ENCODE measurements at regions not wholly inside any gene's neighbourhood (a gene's known extent, or its start where the extent isn't known, plus 50 kb on each side); places are given as distances from the start of the nearest gene placed in this dataset.

- Histone ChIP-seq H3K9me3 (no peaks in the 10 kb centered on the region), H3K4me1 (no peaks in the 10 kb centered on the region), H3K36me3 (no peaks in the 10 kb centered on the region), H3K27ac (no peak overlapping the region), H3K27me3 (no peaks in the 10 kb centered on the region), H3K4me3 (no peak overlapping the region)
- intact Hi-C loops (cut with DNase I; ENCODE audit: low total_unique reads) (no loop called here), in situ Hi-C loops (cut with MboI; ENCODE audit: low pct_ligation_motif_present in 1 of 4, low pct_unique_long_range_greater_than_20kb in 1 of 4, low sequenced_read_pairs in 3 of 4) (no loop called here)
- DNase-seq, result no peak
- 92 to 93% methylated on average over 9 of the region's 9 CpGs for WGBS, 2 donors (ENCODE audit: low coverage in 1 of 2)
- no peak for TF ChIP-seq EP300 (IDR thresholded peaks at IDR 0.05; ENCODE audit: low read depth)
- TF ChIP-seq POLR2A (IDR thresholded peaks at IDR 0.05), result no peak
- no peak for TF ChIP-seq POLR2AphosphoS5 (IDR thresholded peaks at IDR 0.05)
- no peak for TF ChIP-seq CTCF (IDR thresholded peaks at IDR 0.05)
These were observed 98.0 kb upstream of the ZNF608 start for GRCh38 chr5:124844371-124844920.

GRCh38 chr5:124847907-124848306, 101.5 kb upstream of the ZNF608 start:
- WGBS, 2 donors (ENCODE audit: low coverage in 1 of 2), result 80 to 82% methylated on average over 3 of the region's 3 CpGs
- no peak overlapping the region for H3K4me3 ChIP-seq
- DNase-seq, result no peak
- intact Hi-C loops (cut with DNase I; ENCODE audit: low total_unique reads), result loop anchor here (5.0 kb wide), 1 partner anchor 1259 kb away; no protein-coding TSS in a partner anchor
- no peak for TF ChIP-seq POLR2AphosphoS5 (IDR thresholded peaks at IDR 0.05)
- no peak for TF ChIP-seq EP300 (IDR thresholded peaks at IDR 0.05; ENCODE audit: low read depth)
- TF ChIP-seq POLR2A (IDR thresholded peaks at IDR 0.05), result no peak
- no peak for TF ChIP-seq CTCF (IDR thresholded peaks at IDR 0.05)
- H3K4me1 ChIP-seq, result no peaks in the 10 kb centered on the region
- H3K27me3 ChIP-seq, result no peaks in the 10 kb centered on the region
- in situ Hi-C loops (cut with MboI; ENCODE audit: low pct_ligation_motif_present in 1 of 4, low pct_unique_long_range_greater_than_20kb in 1 of 4, low sequenced_read_pairs in 3 of 4), result no loop called here
- H3K9me3 ChIP-seq, result no peaks in the 10 kb centered on the region
- no peak overlapping the region for H3K27ac ChIP-seq
- no peaks in the 10 kb centered on the region for H3K36me3 ChIP-seq

- no peak overlapping the region for H3K4me3 ChIP-seq
- intact Hi-C loops (cut with DNase I; ENCODE audit: low total_unique reads) (loop anchor here (5.0 kb wide), 1 partner anchor 1258 kb away; no protein-coding TSS in a partner anchor), in situ Hi-C loops (cut with MboI; ENCODE audit: low pct_ligation_motif_present in 1 of 4, low pct_unique_long_range_greater_than_20kb in 1 of 4, low sequenced_read_pairs in 3 of 4) (no loop called here)
- H3K27me3 ChIP-seq, result no peaks in the 10 kb centered on the region
- 66 to 82% methylated on average over 3 of the region's 3 CpGs for WGBS, 2 donors (ENCODE audit: low coverage in 1 of 2)
- H3K36me3 ChIP-seq, result no peaks in the 10 kb centered on the region
- H3K9me3 ChIP-seq, result no peaks in the 10 kb centered on the region
- TF ChIP-seq POLR2AphosphoS5 (IDR thresholded peaks at IDR 0.05) (no peak), CTCF (IDR thresholded peaks at IDR 0.05) (no peak), EP300 (IDR thresholded peaks at IDR 0.05; ENCODE audit: low read depth) (no peak), POLR2A (IDR thresholded peaks at IDR 0.05) (no peak)
- no peak for DNase-seq
- no peaks in the 10 kb centered on the region for H3K4me1 ChIP-seq
- no peak overlapping the region for H3K27ac ChIP-seq
These were observed 103.3 kb upstream of the ZNF608 start for GRCh38 chr5:124849774-124850173.

GRCh38 chr5:124856726-124857125, 110.3 kb upstream of the ZNF608 start:
- Histone ChIP-seq H3K27ac (no peak overlapping the region), H3K27me3 (no peaks in the 10 kb centered on the region), H3K4me3 (no peak overlapping the region), H3K9me3 (no peaks in the 10 kb centered on the region), H3K36me3 (no peaks in the 10 kb centered on the region), H3K4me1 (no peaks in the 10 kb centered on the region)
- in situ Hi-C loops (cut with MboI; ENCODE audit: low pct_ligation_motif_present in 1 of 4, low pct_unique_long_range_greater_than_20kb in 1 of 4, low sequenced_read_pairs in 3 of 4), result no loop called here
- no peak for DNase-seq
- intact Hi-C loops (cut with DNase I; ENCODE audit: low total_unique reads), result no loop called here
- TF ChIP-seq EP300 (IDR thresholded peaks at IDR 0.05; ENCODE audit: low read depth), result no peak
- no peak for TF ChIP-seq POLR2A (IDR thresholded peaks at IDR 0.05)
- TF ChIP-seq CTCF (IDR thresholded peaks at IDR 0.05), result no peak
- TF ChIP-seq POLR2AphosphoS5 (IDR thresholded peaks at IDR 0.05), result no peak
- WGBS, 2 donors (ENCODE audit: low coverage in 1 of 2), result 96% methylated on average over 3 of the region's 3 CpGs
